HUES64 (cell line): ENCODE measurements at regions not wholly inside any gene's neighbourhood (a gene's known extent, or its start where the extent isn't known, plus 50 kb on each side); places are given as distances from the start of the nearest gene placed in this dataset.

ENCODE experiments used
- H3K27ac ChIP-seq: 2 replicates; pipeline ENCODE4 v1.7.0; 2013; ENCODE audit warnings: low read depth, low read length, inconsistent platforms
- H3K27me3 ChIP-seq: 2 replicates; pipeline ENCODE4 v1.6.1; 2013; ENCODE audit warnings: mild to moderate bottlenecking, low read length; ENCODE audit not compliant: insufficient read depth
- H3K36me3 ChIP-seq: 2 replicates; pipeline ENCODE4 v1.6.1; 2013; ENCODE audit warnings: mild to moderate bottlenecking, low read length; ENCODE audit not compliant: insufficient read depth
- H3K4me1 ChIP-seq: 2 replicates; pipeline ENCODE4 v1.6.1; 2013; ENCODE audit warnings: mild to moderate bottlenecking, low read length, moderate library complexity; ENCODE audit not compliant: insufficient read depth
- H3K4me3 ChIP-seq: 2 replicates; pipeline ENCODE4 v1.5.1; 2013; ENCODE audit warnings: mild to moderate bottlenecking, low read length, moderate library complexity
- H3K9ac ChIP-seq: 2 replicates; pipeline ENCODE4 v1.6.1; 2013; ENCODE audit warnings: mild to moderate bottlenecking, low read depth, low read length
- H3K9me3 ChIP-seq: 2 replicates; pipeline ENCODE4 v1.6.1; 2013; ENCODE audit warnings: low read depth, low read length; ENCODE audit not compliant: insufficient read depth
- WGBS: fragments of 150-250, 120-280 bp; methylation state at CpG from one replicate; pipeline ENCODE4 v1.1.7; 2013; ENCODE audit warnings: missing lambda C conversion rate; 5-methylcytosine and 5-hydroxymethylcytosine counted together

DNA sequence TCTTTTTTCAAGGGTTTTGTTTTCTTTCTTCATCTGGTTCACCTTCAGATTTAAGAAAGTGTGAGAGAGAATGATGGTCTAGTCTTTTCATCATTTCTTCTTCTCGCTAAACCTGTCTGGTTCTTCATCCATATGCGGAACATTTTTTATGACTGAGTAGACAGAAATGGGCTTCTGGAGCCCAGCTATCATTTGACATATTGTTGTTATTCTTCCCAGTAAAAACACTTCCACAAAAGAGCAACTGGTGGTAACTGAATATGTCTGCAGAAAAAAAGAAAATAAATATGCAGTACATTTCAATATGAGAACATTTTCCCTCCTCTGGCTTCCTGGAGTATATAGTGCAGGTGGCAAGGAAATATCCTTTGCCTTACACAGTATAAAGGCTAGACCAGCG lies 209.5 kb downstream of the JCAD start:
- Histone ChIP-seq H3K4me3 (no peak overlapping the region), H3K9ac (no peak overlapping the region), H3K27ac (no peak overlapping the region), H3K36me3 (no peaks in the 10 kb centered on the region), H3K9me3 (no peaks in the 10 kb centered on the region), H3K4me1 (no peaks in the 10 kb centered on the region), H3K27me3 (no peaks in the 10 kb centered on the region)
- WGBS: 98% methylated on average over 2 of the region's 3 CpGs

DNA sequence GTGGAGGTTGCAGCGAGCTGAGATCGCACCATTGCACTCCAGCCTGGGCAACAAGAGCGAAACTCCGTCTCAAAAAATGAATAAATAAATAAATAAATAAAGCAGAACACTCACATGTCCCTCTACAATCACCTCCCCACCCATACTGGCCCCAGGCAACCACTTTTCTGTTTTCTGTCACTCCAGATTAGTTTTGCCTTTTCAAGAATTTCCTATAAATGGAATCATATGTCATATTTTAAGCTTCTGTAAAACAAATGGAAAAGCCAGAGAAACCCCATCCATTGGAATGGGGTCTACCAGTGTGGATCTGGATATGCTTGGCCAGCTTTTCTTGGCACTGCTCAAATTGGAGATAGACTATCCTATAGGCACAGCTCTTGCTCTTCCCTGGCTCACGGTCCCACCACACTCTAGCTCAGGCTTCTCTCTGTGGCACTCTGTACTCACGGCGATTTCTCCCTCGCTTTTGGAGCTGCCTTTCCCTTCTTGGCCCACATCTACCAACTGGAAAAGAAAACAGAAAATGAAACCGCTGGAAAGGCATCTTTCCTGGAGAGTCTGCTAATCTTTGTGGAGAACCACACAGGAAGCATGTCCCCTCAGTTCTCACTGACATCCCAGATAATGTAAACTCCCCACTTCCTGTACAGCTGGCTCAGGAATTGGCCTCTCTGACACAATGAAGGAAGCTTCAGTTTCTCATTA lies 210.1 kb downstream of the JCAD start:
- Histone ChIP-seq H3K4me3 (no peak overlapping the region), H3K4me1 (no peaks in the 10 kb centered on the region), H3K9ac (no peak overlapping the region), H3K36me3 (no peaks in the 10 kb centered on the region), H3K27ac (no peak overlapping the region), H3K9me3 (no peaks in the 10 kb centered on the region), H3K27me3 (no peaks in the 10 kb centered on the region)
- 87% methylated on average over 9 of the region's 9 CpGs for WGBS

DNA sequence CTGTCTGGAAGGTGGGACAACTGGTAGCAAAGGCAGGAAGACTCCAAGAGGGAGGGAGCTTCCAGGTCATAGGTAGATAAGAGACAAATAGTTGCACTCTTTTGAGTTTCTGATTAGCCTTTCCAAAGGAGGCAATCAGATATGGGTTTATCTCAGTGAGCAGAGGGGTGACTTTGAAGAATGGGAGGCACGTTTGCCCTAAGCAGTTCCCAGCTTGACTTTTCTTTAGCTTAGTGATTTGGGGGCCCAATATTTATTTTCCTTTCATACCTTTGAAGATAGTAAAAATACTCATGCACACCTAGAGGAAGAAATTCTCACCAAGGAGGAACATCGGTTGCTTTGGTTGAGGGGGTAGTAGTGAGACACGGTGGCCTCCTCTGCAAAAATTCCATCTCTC lies 212.1 kb upstream of the SVIL start:
- Histone ChIP-seq H3K9me3 (no peaks in the 10 kb centered on the region), H3K4me1 (no peaks in the 10 kb centered on the region), H3K36me3 (no peaks in the 10 kb centered on the region), H3K27ac (no peak overlapping the region), H3K9ac (no peak overlapping the region), H3K27me3 (no peaks in the 10 kb centered on the region), H3K4me3 (no peak overlapping the region)
- WGBS: 94% methylated on average over 2 of the region's 3 CpGs

DNA sequence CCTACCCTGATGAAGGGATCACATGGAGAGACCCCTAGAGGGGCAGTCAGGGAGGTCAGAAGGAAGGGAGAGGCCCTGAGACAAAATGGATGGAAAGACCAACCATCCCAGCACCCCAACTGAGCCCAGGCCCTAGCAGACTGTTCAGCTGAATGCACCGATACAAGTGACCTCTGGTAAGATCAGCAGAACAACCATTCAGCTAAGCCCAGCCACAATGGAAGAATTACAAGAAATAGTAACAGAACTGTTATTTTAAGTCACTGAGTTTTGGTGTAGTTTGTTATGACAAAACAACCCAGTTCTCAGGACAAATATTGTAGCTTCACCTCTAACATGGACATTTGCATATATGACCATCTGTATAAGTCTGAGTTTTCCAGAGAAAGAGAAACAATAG lies 210.4 kb upstream of the SVIL start:
- no peak overlapping the region for H3K27ac ChIP-seq
- no peaks in the 10 kb centered on the region for H3K27me3 ChIP-seq
- 95% methylated on average over 1 of the region's 1 CpG for WGBS
- H3K4me3 ChIP-seq: no peak overlapping the region
- H3K4me1 ChIP-seq: no peaks in the 10 kb centered on the region
- no peaks in the 10 kb centered on the region for H3K9me3 ChIP-seq
- no peaks in the 10 kb centered on the region for H3K36me3 ChIP-seq
- H3K9ac ChIP-seq: no peak overlapping the region

DNA sequence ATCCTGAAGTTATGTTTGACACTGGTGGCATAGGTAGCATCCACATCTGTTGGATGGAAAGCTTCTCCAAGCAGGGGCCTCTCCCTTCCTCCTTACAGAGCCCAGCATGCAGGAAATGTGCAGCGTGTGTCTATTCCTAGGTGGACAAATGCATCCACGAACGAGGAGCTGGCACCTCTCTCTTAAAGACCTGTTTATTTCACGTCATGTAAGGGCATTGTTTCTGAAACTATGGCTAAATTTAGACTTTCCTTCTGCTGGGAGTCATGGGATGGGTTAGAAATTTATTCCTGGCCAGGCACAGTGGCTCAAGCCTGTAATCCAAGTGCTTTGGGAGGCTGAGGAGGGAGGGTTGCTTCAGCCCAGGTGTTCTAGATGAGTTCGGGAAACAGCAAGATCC lies 208.4 kb upstream of the SVIL start:
- H3K4me3 ChIP-seq: no peak overlapping the region
- H3K4me1 ChIP-seq: 0 out of 2 replicates have a peak, but pooled peaks cover 5% of the 10 kb centered on the region
- no peaks in the 10 kb centered on the region for H3K9me3 ChIP-seq
- H3K27ac ChIP-seq: no peak overlapping the region
- H3K36me3 ChIP-seq: no peaks in the 10 kb centered on the region
- no peak overlapping the region for H3K9ac ChIP-seq
- WGBS: 96% methylated on average over 5 of the region's 5 CpGs
- H3K27me3 ChIP-seq: no peaks in the 10 kb centered on the region

DNA sequence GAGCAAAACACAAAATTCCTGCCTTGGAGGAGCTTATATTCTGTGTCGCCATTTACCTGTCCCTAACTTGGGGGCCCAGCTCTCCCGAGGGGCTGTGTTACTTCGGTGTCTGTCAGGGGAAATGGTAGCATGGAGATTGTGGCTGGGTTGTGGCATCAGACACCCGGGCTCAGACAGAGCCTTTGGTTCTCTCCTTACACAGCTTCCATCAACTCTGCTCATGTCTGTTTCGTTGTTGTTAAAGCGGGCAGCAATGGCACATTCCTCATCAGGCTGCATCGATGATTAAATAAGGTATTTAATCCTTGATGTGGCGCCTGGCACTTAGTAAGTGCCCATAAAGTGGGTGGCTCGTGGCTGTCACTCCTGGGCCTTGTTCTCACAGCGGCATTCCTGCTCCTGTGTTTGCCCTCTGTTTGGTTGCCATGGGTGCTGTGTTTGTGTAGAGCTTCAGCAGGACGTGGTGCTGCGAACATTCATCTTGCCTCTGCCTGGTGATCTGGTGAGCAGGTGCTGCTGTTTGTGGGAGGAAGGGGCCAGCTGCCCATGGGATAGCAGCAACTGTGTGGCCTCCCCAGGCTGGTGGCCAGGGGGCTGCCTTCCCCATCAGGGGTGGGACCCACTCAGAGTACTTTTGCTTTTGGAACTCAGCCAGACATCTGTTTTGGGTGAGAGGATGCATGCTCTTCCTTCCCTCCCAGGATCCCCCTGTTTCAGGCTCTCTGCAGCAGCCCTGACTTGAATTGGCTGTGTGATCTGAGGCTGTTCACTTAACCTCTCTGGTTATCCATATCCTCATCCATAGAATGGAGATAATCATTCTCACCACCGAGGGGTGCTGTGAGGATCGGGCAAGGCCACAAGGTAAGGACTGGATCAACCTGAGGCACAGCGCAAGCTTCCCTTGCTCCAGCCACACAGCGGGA lies 207.2 kb upstream of the SVIL start:
- H3K4me1 ChIP-seq: 0 out of 2 replicates have a peak, but pooled peaks cover 5% of the 10 kb centered on the region
- H3K36me3 ChIP-seq: no peaks in the 10 kb centered on the region
- no peak overlapping the region for H3K27ac ChIP-seq
- no peaks in the 10 kb centered on the region for H3K27me3 ChIP-seq
- H3K9me3 ChIP-seq: no peaks in the 10 kb centered on the region
- 90% methylated on average over 16 of the region's 16 CpGs for WGBS
- no peak overlapping the region for H3K9ac ChIP-seq
- H3K4me3 ChIP-seq: no peak overlapping the region

DNA sequence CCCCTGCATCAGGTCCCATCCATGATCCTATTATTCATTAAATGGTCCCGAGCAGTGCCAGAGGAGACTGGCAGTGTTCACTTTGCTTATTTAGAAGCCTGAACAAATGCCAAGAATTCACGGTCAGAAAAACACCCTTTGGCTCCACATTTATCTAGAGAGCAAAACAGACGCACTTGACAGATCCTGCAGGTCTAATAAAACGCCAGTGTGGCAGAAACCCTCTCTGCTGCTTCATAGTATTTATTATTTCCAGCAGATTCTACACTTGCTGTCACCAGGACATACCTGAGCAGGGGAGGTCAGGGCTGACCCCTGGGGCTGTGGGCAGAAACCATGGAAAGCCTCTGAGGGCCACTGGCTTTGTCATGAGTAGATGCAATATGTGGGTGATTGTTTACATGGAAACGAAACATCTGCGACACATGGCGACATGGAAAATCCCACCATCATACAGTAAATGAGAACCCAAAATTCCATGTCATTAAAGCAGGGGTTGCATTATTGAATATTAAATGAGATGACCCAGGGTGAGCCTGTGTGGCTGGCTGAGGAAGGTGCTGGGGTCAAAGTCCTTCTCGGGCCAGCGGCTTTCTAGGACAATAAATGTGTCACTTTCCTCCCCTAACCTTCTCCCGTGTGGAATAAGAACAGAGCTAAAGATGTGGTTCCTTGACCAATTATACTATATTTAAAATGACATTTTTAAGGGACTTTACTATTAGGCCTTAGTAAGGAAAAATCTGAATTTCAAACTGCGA lies 205.9 kb upstream of the SVIL start:
- H3K9me3 ChIP-seq: no peaks in the 10 kb centered on the region
- H3K36me3 ChIP-seq: no peaks in the 10 kb centered on the region
- H3K4me1 ChIP-seq: 0 out of 2 replicates have a peak, but pooled peaks cover 5% of the 10 kb centered on the region
- H3K27me3 ChIP-seq: no peaks in the 10 kb centered on the region
- no peak overlapping the region for H3K9ac ChIP-seq
- H3K27ac ChIP-seq: no peak overlapping the region
- 89% methylated on average over 7 of the region's 11 CpGs for WGBS
- no peak overlapping the region for H3K4me3 ChIP-seq

DNA sequence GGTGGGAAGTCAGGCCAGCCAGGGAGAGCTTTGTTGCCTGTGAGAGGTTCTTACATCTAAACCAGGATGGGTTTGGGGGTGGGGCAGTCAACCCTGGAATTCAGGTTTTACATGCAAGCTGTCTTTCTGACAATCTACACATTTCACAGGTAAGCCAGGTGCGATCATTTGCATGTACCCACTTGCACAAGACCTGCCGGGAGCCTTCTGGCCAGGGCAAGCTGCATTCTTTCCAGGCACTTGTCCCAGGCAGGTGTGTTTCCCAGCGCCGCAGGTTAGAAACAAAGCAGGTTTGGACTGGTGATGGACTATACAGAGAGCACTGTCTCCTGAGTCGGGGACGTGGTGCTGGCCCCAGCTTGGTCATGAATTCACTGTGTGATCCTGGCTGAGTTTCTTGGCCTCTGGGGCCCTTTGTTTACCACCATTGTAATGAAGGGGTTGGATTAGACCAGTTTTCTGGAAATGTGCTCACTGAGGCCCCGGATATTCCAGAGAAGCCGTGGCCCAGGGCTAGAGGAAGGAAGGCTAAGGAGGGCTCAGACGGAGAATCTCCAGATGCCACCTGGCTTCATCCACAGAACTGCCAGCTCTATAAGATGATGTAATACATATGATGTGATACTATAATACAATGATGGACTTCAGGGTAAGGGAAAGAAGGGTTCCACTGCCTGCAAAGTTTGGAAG lies 205.2 kb upstream of the SVIL start:
- WGBS: 89% methylated on average over 9 of the region's 9 CpGs
- Histone ChIP-seq H3K9ac (no peak overlapping the region), H3K27ac (no peak overlapping the region), H3K36me3 (no peaks in the 10 kb centered on the region), H3K27me3 (no peaks in the 10 kb centered on the region), H3K9me3 (no peaks in the 10 kb centered on the region), H3K4me3 (no peak overlapping the region), H3K4me1 (0 out of 2 replicates have a peak, but pooled peaks cover 5% of the 10 kb centered on the region)

DNA sequence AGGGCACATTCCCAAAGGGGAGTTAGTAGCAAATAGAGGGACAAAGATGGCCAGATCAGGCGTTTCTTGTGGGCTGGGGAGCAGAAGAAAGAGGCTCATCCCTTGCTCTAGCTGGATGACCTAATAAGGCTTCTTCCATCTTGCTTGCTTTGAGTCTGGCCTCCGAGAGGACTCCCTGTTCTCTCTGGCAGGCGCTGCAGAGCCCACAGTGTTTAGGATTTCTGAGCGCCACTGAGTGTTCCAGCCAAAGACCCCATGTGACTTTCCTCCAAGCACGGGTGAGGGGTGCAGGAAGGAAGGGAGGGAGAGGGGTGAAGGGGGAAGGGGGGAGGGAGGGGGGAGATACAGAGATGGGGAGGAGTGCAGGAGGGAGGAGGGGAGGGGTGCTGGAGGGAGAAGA lies 203.8 kb upstream of the SVIL start:
- WGBS: 82% methylated on average over 5 of the region's 5 CpGs

DNA sequence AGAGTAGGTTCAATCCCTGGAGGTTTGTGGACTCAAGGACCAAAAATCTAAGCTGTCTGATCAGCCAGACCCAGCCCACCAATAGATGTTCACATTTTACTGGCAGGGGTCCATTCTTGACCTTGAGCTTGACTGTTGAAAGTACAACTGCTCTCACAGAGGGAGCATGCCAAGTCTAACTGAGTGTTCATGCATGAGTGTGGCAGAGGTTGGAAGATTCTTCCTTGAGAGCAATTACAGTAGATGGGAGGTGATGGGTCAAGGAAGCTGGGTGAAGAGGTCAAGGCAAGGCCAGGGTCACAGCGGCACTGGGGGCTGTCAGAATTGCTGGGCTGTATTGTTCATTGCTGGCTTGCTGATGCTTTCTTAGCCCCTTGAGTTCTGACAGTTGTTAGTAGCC lies 202.8 kb upstream of the SVIL start:
- H3K36me3 ChIP-seq: no peaks in the 10 kb centered on the region
- H3K27ac ChIP-seq: no peak overlapping the region
- H3K27me3 ChIP-seq: no peaks in the 10 kb centered on the region
- no peak overlapping the region for H3K4me3 ChIP-seq
- WGBS: 97% methylated on average over 1 of the region's 1 CpG
- no peaks in the 10 kb centered on the region for H3K9me3 ChIP-seq
- H3K9ac ChIP-seq: no peak overlapping the region
- H3K4me1 ChIP-seq: 0 out of 2 replicates have a peak, but pooled peaks cover 5% of the 10 kb centered on the region

More for the DNA sequence above, 203.8 kb upstream of the SVIL start:
- Histone ChIP-seq H3K36me3 (no peaks in the 10 kb centered on the region), H3K27me3 (no peaks in the 10 kb centered on the region), H3K27ac (no peak overlapping the region), H3K4me1 (0 out of 2 replicates have a peak, but pooled peaks cover 5% of the 10 kb centered on the region), H3K9me3 (no peaks in the 10 kb centered on the region), H3K9ac (no peak overlapping the region), H3K4me3 (no peak overlapping the region)
